ENCODE measurements at regions not wholly inside any gene's neighbourhood (a gene's known extent, or its start where the extent isn't known, plus 50 kb on each side); places are given as distances from the start of the nearest gene placed in this dataset.
"Not testable (repeated sequence)": the region's sequence is repeated elsewhere in the genome, so short reads cannot be mapped to it uniquely, and the experiment has no call there.

GRCh38 chr1:242602001-242602400, 77.5 kb upstream of the PLD5 start (continued):
- TF ChIP-seq HMGXB3 (CRISPR knock-in tag; IDR thresholded peaks at IDR 0.05; ENCODE audit: borderline replicate concordance), result no peak

- 2% methylated on average over 2 of the region's 2 CpGs for WGBS (ENCODE audit: low lambda C conversion rate)
- H3K4me3 ChIP-seq (replicated peaks in 1 of 3; ENCODE audit: insufficient read depth in 1 of 3, low read depth in 2 of 3, low read length in 3 of 3); H3K4me1 ChIP-seq (ENCODE audit: insufficient read depth, low read length); ATAC-seq; DNase-seq (ENCODE audit: low spot score); BruUV-seq (replicated peaks); H3K4me2 ChIP-seq (ENCODE audit: low read depth, low read length); POLR2A ChIA-PET; H2AFZ ChIP-seq (ENCODE audit: low read length); in situ Hi-C loops (cut with HindIII; ENCODE audit: extremely low pct_ligation_motif_present, low pct_unique_long_range_greater_than_20kb); H3K27me3 ChIP-seq (ENCODE audit: control insufficient read depth in 1 of 2, insufficient read depth in 2 of 2, low read length in 2 of 2); CTCF ChIA-PET (ENCODE audit: low intra/inter-chr PET ratio, low total read pairs); FAIRE-seq; H3K36me3 ChIP-seq (replicated peaks in 1 of 2; ENCODE audit: control insufficient read depth in 1 of 2, insufficient read depth in 2 of 2, low read length in 2 of 2); H3K9me3 ChIP-seq (ENCODE audit: low read length); H3K27ac ChIP-seq (ENCODE audit: extremely low read length, insufficient read depth, low read length); intact Hi-C loops (cut with micrococcal nuclease; ENCODE audit: unreplicated experiment); H3K79me2 ChIP-seq (ENCODE audit: insufficient read depth, low read length); H3K9ac ChIP-seq (ENCODE audit: insufficient read depth, low read depth, low read length); H4K20me1 ChIP-seq (ENCODE audit: insufficient read depth, low read length): not testable (repeated sequence)
These were observed 69.3 kb upstream of the PLD5 start for GRCh38 chr1:242593756-242594155.

GRCh38 chr1:242586360-242586680, 61.8 kb upstream of the PLD5 start:
- CTCF ChIA-PET (ENCODE audit: low intra/inter-chr PET ratio, low total read pairs), result no interaction called here
- Histone ChIP-seq H3K36me3 (replicated peaks in 1 of 2; ENCODE audit: control insufficient read depth in 1 of 2, insufficient read depth in 2 of 2, low read length in 2 of 2) (no peaks in the 10 kb centered on the region), H3K9ac (ENCODE audit: insufficient read depth, low read depth, low read length) (no peak overlapping the region), H4K20me1 (ENCODE audit: insufficient read depth, low read length) (no peaks in the 10 kb centered on the region), H3K9me3 (ENCODE audit: low read length) (no peaks in the 10 kb centered on the region; the same call in 1 of the 2 replicates), H3K27me3 (ENCODE audit: control insufficient read depth in 1 of 2, insufficient read depth in 2 of 2, low read length in 2 of 2) (no peaks in the 10 kb centered on the region), H3K27ac (ENCODE audit: extremely low read length, insufficient read depth, low read length) (no peak overlapping the region), H3K4me1 (ENCODE audit: insufficient read depth, low read length) (peaks cover 17% of the 10 kb centered on the region), H3K4me3 (replicated peaks in 1 of 3; ENCODE audit: insufficient read depth in 1 of 3, low read depth in 2 of 3, low read length in 3 of 3) (no peak overlapping the region), H3K79me2 (ENCODE audit: insufficient read depth, low read length) (no peaks in the 10 kb centered on the region), H3K4me2 (ENCODE audit: low read depth, low read length) (no peak overlapping the region), H2AFZ (ENCODE audit: low read length) (no peak overlapping the region)
- no peak for DNase-seq (ENCODE audit: low spot score)
- intact Hi-C loops (cut with micrococcal nuclease; ENCODE audit: unreplicated experiment) (no loop called here), in situ Hi-C loops (cut with HindIII; ENCODE audit: extremely low pct_ligation_motif_present, low pct_unique_long_range_greater_than_20kb) (no loop called here)
- POLR2A ChIA-PET, result no interaction called here
- no CpG with 5 or more reads among the region's 1 CpG for WGBS (ENCODE audit: low lambda C conversion rate)
- TF ChIP-seq ZFYVE20 (CRISPR knock-in tag; IDR thresholded peaks at IDR 0.05; ENCODE audit: borderline replicate concordance, low read depth) (no peak), ZNF564 (CRISPR knock-in tag; IDR thresholded peaks at IDR 0.05) (no peak), ZNF414 (CRISPR knock-in tag; IDR thresholded peaks at IDR 0.05) (no peak)
- FAIRE-seq, result no peak
- ATAC-seq, result no peak
- BruUV-seq (replicated peaks), result no TSS peak
